GM18861 (cell line): ENCODE measurements at regions not wholly inside any gene's neighbourhood (a gene's known extent, or its start where the extent isn't known, plus 50 kb on each side); places are given as distances from the start of the nearest gene placed in this dataset.
"Not testable (repeated sequence)": the region's sequence is repeated elsewhere in the genome, so short reads cannot be mapped to it uniquely, and the experiment has no call there.

Experiments used
- ATAC-seq: cut with Tn5 transposase; IDR thresholded peaks from one replicate; pipeline ENCODE4 v1.9.1; 2021; ENCODE audit not compliant: unreplicated experiment

- no peak for ATAC-seq
These were observed 182.1 kb downstream of the DEPDC1B start for GRCh38 chr5:60517850-60518249.

DNA sequence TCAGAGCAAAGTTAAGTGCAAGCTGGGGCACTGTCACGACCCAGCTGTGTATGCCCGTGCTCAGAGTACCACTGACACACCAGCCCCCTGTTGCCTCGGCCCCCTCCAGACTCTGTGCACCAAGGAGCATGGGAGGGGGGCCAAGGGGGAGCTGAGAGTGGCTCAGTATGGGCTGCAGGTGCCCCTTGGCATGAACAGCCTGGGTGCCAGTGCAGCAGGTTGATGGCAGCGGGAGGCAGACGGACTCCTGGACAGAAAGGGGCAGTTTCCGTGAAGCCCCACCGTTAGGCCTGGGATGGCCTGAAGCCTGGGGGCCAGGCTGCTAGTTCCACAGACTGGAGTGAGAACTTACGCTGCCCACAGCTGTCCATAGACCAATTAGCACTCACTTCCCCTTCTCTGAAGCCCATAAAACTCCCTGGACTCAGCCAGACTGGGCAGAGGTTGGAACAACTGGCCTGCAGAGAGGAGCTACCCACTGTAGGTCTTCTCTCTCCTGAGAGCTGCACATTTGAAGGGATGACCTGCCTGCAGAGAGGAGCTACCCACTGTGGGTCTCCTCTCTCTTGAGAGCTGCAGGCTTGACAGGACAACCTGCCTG is 182.8 kb downstream of the DEPDC1B start:
- no peak for ATAC-seq

DNA sequence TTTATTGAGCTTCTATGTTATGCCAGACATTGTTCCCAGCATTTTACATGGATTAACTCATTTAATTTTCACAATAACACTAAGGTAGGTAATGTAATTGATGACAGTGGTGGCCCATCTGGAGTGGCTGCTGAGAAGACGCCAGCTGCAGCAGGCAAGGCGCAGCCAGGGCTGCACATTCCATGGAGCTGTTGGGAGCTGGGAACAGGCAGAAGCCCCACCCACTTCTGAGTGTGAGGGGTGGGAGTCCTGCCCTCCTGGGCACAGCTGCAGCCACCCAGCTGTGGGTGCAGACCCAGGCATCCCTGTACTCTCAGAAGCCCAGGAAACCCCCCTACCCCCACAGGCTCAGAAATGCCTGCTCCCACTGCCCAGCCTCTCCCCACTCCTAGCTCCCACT is 183.3 kb downstream of the DEPDC1B start:
- ATAC-seq = no peak

DNA sequence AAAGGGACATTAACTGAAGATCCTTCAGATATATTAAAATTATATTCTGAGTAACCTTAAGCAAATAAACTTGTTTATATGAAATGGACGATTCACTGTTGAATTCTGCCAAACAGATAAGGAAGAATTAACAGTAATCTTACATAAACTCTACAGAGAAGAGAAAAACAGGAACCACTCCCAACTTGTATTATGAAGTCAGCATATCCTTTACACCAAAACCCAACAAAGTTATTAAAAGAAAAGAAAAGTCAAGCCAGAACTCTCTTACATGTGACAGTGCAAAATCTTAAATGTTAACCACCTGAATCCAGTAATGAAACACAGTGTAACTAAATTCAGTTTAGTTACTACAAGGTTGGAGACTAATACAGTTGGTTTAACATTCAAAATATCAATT is 185.8 kb downstream of the DEPDC1B start:
- no peak for ATAC-seq

- no peak for ATAC-seq
These were observed 187.8 kb downstream of the DEPDC1B start for GRCh38 chr5:60512117-60512516.

DNA sequence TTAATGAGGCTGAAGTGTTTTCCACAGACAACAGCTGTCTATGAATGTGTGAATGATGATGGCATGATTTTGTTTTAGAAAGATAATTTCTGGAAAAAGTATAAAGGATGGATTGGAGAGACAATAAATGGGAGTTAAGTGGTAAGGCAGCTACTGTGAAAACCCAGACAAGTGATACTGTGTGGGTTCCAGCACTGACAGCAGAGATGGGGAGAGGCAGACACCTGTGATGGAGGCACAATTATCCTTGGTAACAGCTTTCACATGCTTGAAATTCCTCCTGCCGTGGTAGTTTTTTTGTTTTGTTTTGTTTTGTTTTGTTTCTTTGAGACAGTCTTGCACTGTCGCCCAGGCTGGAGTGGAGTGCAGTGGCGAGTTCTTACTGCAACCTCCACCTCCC is 189.3 kb downstream of the DEPDC1B start:
- no peak for ATAC-seq

DNA sequence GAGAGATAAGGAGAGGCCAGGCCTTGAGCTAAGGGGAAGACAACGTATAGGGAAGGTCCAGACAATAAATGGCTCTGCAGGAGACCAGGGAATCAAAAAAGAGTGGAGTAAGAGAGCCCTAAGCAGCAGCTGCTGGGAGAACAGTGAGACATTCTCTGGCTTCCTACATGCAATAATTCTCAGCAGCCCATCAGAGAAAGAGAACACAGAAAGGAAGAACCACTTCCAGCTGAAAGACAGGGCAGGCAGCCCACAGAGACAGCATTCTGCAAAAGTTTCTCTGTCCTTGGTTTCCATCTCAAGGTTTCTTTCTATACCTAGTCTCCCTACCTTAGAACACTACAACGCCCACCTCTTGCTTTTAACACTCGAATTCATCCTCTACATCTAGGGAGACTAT is 189.9 kb downstream of the DEPDC1B start:
- no peak for ATAC-seq

DNA sequence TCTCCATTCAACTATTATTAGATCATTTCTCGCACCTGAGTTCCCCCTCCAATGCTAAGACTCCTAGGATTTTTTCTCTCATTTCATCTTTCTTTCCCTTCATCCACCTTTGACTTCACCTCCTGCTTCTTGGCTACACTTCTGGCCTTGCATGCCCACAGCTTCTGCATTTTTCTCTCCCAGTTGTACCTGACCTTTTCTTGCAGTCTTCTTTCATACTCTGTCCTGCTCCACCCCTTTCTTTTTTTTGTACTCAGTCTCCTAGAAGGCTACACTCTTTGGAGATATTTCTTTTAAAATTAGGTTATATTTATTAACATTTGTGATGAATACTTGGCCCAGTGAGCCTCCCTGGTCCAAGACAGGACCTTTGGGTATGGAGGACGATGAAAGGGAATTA is 190.4 kb downstream of the DEPDC1B start:
- no peak for ATAC-seq

GRCh38 chr5:60507687-60508086 is 192.3 kb downstream of the DEPDC1B start:
- ATAC-seq = no peak

DNA sequence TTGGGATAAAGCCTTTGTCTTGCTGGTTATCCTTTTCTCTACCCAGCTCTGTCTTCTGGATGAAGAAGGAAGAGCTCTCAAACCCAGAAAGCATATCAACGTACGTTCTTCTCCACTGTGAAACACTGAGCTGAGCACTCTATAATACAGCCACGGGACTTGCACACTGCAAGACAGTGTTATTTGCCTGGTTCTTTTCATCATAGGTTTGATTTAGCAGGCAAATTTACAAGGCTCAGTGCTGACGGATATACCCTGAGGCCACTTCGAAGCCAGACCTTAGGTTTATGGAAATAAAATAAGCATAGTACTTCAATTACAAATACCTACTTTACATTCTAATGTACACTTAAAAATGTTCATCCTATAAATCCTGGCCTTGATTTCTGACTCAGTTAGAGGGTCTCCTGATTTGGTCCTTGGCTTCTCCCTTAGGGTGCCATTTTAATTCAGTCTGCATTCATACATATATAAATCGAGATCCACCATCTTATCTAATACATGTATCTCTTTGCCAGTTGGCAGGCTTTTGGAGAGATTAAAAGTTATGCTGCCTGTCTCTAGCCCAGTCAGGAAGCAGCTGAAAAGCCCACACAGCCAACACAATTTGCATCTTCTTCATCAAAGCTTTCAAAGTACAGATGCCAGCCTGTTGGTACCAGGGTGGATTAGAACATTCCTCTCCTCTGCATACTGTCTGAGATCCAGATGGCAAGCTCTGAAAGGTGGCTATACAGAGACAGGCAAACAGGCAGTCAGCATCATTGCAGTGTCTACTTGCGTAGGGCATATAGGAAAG is 194.4 kb downstream of the DEPDC1B start:
- ATAC-seq = no peak

DNA sequence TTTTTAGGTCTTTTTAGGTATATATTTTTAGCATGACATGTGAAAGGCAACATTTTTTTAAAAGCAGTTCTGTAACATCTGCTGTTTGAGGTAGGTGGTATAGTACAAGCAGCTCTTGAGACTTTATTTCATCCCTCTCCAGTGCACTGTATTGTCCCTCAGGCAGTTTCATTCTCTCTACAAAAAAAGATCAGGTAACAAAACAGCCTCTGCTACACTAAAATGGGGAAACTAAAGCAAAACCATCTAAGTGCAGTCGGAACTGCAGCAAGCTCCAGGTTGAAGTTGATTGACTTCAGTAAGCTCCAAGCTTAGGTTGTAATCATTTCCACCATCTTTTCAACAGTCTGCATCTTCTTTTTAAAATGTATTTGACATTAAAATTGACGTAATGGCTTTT is 195.6 kb downstream of the DEPDC1B start:
- ATAC-seq = peak; percentile 63

DNA sequence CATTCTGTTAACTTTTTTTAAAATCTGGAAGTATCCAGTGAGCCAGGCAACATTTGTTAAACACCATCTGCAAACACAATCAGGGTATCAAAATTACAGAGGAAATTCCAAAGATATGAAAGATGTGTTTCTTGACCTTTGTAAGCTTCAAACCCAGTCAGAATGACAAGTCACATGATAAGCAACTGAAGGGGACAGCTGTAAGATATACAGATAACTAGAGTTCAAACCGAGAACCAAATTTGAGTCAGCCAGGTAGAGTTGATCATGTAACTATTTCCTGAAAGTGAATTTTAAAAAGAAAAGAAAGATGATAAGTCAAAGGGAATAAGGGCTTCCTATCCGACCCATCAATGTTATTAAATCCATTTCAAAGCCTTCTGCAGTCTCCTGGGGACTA is 196.2 kb downstream of the DEPDC1B start:
- peak; percentile 85 for ATAC-seq

DNA sequence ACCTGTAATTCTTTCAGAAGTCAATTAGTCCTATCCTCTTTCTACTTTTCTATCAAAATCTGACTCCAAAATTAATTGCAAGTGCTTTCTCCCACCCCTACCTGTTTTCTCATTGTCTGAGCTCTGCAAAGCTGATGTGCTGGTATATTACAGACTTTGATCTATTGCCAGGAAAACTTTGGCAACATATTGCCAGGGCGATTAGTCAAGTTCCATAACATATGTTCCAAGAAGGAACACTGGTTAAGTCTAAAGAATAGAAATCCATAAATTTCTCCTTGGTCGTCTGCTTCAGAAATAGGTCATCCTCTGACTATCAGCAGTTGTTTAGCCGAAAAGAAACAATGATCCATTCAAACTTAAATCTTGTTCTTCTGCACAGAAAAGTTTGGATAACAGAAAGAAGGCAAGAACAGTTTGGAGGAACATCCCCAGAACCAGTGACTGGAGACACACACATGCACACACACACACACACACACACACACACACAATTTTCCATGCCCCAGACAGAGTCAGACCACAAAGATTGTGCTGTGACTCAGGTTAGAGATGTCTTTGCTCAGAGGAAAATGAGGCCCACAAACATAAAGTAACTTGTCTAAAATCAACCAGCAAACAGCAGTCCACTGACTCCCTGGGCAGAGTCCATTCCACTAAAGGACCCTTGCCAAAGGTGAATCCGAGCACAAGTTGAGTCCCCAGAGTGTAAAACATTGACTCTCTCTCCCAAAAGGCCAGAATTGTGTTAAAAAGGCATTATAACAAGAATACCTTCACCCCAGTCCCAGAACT is 202.1 kb downstream of the DEPDC1B start:
- no peak for ATAC-seq

DNA sequence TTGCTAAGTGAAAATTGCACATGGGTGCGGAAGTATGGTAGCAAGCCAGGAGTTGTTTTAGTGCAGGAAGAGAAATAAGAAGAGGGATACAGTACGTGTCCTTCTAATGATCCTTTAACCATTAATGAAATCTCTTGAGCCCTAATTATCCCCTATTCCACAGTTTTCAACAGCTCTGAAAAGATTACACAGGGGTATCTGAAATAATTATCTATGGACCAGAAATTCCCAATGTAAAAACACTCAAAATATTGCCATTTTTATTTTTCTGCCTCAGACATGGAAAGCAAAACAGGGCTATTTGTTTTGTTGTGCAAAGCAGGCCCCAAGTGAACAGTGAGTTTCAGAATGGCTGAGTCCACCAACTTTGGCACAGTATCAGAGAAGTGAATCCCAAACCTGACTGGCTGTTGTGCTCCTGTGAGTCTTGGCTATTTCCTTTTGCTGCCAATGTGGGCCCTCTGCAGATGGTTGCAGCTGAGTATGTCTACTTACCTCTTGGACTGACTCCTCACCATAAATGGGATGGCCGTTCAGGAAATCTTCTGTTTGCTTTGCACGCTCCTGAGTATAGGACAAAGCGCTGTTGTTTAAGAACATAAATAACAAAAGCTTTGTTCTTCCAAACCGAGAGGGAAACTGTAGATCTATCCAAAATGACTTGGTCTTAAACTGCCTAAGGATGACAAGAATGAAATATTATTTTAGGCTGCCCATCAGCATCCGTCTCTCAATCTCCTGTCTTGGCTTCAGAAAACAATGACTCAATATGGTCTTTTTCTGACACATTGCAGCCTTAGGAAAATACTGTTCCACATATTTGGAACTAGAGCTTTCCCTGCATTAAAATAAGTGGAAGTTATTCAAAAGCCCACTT is 204.1 kb downstream of the DEPDC1B start:
- no peak for ATAC-seq

GRCh38 chr5:60494635-60495034 is 205.3 kb downstream of the DEPDC1B start:
- ATAC-seq = peak; percentile 72

GRCh38 chr5:60494144-60494543 is 205.8 kb downstream of the DEPDC1B start:
- no peak for ATAC-seq

- no peak for ATAC-seq
These were observed 206.6 kb downstream of the DEPDC1B start for GRCh38 chr5:60493372-60493771.

- no peak for ATAC-seq
These were observed 207.0 kb downstream of the DEPDC1B start for GRCh38 chr5:60492958-60493357.

DNA sequence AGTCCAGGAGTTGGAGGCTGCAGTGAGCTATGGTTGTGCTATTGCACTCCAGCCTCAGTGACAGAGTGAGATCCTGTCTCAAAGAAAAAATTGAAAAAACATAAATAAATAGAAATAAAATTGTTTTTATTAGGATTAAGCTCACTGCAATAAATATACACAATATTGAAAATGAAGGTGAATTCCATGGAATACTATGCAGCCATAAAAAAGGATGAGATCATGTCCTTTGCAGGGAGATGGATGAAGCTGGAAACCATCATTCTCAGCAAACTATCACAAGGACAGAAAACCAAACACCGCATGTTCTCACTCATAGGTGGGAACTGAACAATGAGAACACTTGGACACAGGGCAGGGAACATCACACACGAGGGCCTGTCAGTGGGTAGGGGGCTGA is 207.6 kb downstream of the DEPDC1B start:
- not testable (repeated sequence) for ATAC-seq

DNA sequence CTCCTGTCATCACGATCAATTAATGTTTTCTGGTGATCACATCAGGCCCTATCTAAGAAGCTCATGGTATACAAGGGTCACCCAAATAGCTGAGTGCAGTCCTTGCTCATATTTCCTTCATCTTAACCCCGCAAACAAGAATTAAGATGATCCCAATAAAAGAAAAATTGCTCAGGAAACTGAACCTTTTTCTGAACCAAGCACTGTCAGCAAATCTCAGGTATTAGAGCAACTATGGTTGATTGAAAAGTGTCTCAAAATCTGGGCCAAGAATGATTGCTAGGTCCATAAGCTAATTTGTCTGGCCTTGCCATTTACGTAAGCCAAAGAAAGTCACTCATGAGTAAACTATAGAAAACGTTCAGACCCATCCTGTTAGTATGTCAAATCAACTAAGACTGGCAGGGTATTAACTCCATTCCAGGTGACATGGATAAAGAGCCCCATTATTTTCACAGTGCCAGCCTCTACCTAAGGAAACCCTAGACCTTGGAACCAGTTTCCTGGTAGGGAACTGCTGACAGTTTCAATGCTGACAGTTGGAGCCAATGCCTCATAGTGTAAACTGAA is 209.3 kb downstream of the DEPDC1B start:
- ATAC-seq = no peak

DNA sequence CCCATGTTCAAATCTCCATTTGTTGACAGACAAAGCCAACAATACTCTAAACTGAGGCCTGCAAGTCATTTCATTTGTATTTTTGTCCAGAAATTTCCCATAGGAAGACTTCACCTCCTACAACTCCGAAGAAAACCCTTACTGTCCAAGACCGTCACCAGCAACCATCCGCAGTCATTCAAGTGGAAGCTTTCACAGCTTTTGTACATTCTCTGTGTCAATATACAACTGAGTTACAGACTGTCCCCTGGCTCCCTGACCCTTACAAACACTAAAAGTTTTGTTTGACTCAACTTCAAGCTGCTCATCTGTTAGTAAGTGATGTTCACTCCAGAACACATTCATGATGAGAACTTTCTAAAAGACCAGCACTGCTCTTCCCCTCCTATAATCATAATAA is 210.1 kb downstream of the DEPDC1B start:
- no peak for ATAC-seq
